DOHH2 (cell line): ENCODE measurements at regions not wholly inside any gene's neighbourhood (a gene's known extent, or its start where the extent isn't known, plus 50 kb on each side); places are given as distances from the start of the nearest gene placed in this dataset.

Experiments used
- EZH2phosphoT487 ChIP-seq: fragments of 200-600 bp; sonication (generic); IDR thresholded peaks from 2 replicates; pipeline ENCODE4 v1.6.1; 2017; ENCODE audit warnings: borderline replicate concordance, mild to moderate bottlenecking, antibody characterized with exemption, low read length, moderate library complexity, mixed read lengths
- TF ChIP-seq, protein P1 (sequence below): fragments of 200-600 bp; sonication (generic); IDR thresholded peaks from one replicate; pipeline ENCODE4 v1.5.1; 2014; ENCODE audit warnings: antibody characterized with exemption, mild to moderate bottlenecking, low read depth, low read length; ENCODE audit not compliant: poor library complexity, severe bottlenecking

DNA sequence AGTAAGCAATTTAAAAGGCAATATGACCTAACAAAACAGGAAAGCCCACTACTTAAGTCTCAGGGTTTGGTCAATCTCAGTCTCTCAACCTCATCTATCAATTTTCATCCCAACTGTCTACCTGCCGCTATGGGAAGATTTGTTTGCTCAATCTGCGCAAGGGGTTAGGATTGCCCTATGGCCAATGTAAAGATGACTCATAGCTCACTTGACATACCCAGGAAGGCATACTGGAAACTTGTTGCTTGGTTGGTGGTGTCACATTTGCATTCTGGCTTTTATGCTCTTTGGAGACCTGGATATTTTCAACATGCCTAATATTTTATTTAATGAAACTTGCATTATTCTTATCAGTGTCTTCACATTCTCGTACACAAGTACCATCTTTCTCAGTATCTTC is 78.1 kb upstream of the TMEM196 start:
- TF ChIP-seq, protein P1, sequence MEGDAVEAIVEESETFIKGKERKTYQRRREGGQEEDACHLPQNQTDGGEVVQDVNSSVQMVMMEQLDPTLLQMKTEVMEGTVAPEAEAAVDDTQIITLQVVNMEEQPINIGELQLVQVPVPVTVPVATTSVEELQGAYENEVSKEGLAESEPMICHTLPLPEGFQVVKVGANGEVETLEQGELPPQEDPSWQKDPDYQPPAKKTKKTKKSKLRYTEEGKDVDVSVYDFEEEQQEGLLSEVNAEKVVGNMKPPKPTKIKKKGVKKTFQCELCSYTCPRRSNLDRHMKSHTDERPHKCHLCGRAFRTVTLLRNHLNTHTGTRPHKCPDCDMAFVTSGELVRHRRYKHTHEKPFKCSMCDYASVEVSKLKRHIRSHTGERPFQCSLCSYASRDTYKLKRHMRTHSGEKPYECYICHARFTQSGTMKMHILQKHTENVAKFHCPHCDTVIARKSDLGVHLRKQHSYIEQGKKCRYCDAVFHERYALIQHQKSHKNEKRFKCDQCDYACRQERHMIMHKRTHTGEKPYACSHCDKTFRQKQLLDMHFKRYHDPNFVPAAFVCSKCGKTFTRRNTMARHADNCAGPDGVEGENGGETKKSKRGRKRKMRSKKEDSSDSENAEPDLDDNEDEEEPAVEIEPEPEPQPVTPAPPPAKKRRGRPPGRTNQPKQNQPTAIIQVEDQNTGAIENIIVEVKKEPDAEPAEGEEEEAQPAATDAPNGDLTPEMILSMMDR: no peak
- no peak for TF ChIP-seq EZH2phosphoT487
